ENCODE measurements at regions not wholly inside any gene's neighbourhood (a gene's known extent, or its start where the extent isn't known, plus 50 kb on each side); places are given as distances from the start of the nearest gene placed in this dataset.
"Not testable (repeated sequence)": the region's sequence is repeated elsewhere in the genome, so short reads cannot be mapped to it uniquely, and the experiment has no call there.

- DNase-seq (ENCODE audit: low spot score) = no peak
Measured at GRCh38 chr5:67774267-67774552, 441.3 kb upstream of the PIK3R1 start.

GRCh38 chr5:67773411-67774266 lies 441.9 kb upstream of the PIK3R1 start:
- DNase-seq (ENCODE audit: low spot score) = no peak

- DNase-seq (ENCODE audit: low spot score) = no peak
Measured at GRCh38 chr5:67771791-67772190, 443.8 kb upstream of the PIK3R1 start.

- no peak for DNase-seq (ENCODE audit: low spot score)
Measured at GRCh38 chr5:67771221-67771620, 444.3 kb upstream of the PIK3R1 start.

- no peak for DNase-seq (ENCODE audit: low spot score)
Measured at GRCh38 chr5:67770431-67771025, 445.0 kb upstream of the PIK3R1 start.

GRCh38 chr5:67765697-67766096 lies 449.9 kb upstream of the PIK3R1 start:
- no peak for DNase-seq (ENCODE audit: low spot score)

- DNase-seq (ENCODE audit: low spot score) = not testable (repeated sequence)
Measured at GRCh38 chr5:67757771-67758170, 457.8 kb upstream of the PIK3R1 start.

- DNase-seq (ENCODE audit: low spot score) = no peak
Measured at GRCh38 chr5:67752357-67752708, 463.2 kb upstream of the PIK3R1 start.

GRCh38 chr5:67748165-67748690 lies 467.3 kb upstream of the PIK3R1 start:
- no peak for DNase-seq (ENCODE audit: low spot score)

GRCh38 chr5:67747096-67747495 lies 468.5 kb upstream of the PIK3R1 start:
- no peak for DNase-seq (ENCODE audit: low spot score)

- not testable (repeated sequence) for DNase-seq (ENCODE audit: low spot score)
Measured at GRCh38 chr5:67746608-67747007, 468.9 kb upstream of the PIK3R1 start.

- DNase-seq (ENCODE audit: low spot score) = no peak
Measured at GRCh38 chr5:67746103-67746502, 469.5 kb upstream of the PIK3R1 start.

GRCh38 chr5:67732921-67733320 lies 482.6 kb upstream of the PIK3R1 start:
- DNase-seq (ENCODE audit: low spot score) = no peak

GRCh38 chr5:67732471-67732870 lies 483.1 kb upstream of the PIK3R1 start:
- DNase-seq (ENCODE audit: low spot score) = no peak

- DNase-seq (ENCODE audit: low spot score) = no peak
Measured at GRCh38 chr5:67731886-67732285, 483.7 kb upstream of the PIK3R1 start.

- no peak for DNase-seq (ENCODE audit: low spot score)
Measured at GRCh38 chr5:67730917-67731474, 484.6 kb upstream of the PIK3R1 start.

GRCh38 chr5:67728326-67728890 lies 487.1 kb upstream of the PIK3R1 start:
- no peak for DNase-seq (ENCODE audit: low spot score)

GRCh38 chr5:67725604-67726003 lies 490.0 kb upstream of the PIK3R1 start:
- no peak for DNase-seq (ENCODE audit: low spot score)

- DNase-seq (ENCODE audit: low spot score) = no peak
Measured at GRCh38 chr5:67724412-67725135, 491.0 kb upstream of the PIK3R1 start.

- DNase-seq (ENCODE audit: low spot score) = no peak
Measured at GRCh38 chr5:67723873-67724272, 491.7 kb upstream of the PIK3R1 start.

GRCh38 chr5:67722582-67722981 lies 493.0 kb upstream of the PIK3R1 start:
- DNase-seq (ENCODE audit: low spot score) = not testable (repeated sequence)
